NCI-H345 treated with DMSO at 0.1 percent for 48 hours (cell line): ENCODE measurements at regions not wholly inside any gene's neighbourhood (a gene's known extent, or its start where the extent isn't known, plus 50 kb on each side); places are given as distances from the start of the nearest gene placed in this dataset.

Experiments used
- DNase-seq: peaks from one replicate; lab custom pipeline; 2025; ENCODE audit not compliant: unreplicated experiment; lab: John Stamatoyannopoulos, UW

DNA sequence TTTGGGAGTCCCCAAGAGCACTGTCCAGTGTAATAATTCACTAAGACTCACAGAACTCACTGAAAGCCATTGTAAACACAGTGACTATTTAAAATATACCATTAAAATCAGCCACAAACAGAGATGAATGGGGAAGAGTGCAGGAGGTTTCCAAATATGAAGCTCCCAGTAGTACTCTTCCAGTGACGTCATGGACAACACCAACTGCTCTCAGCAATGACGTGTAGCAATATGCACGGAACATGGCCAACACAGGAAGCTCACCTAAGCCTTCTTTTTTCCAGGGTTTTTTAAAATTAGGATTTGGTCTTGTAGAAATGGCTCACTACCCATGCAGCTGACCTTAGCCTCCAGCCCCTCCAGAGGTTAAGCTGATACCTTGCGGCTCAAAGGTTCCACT is 1224.1 kb upstream of the CADM2 start:
- no peak for DNase-seq

GRCh38 chr3:83738202-83738601 is 1220.6 kb upstream of the CADM2 start:
- no peak for DNase-seq

GRCh38 chr3:83740504-83740903 is 1218.3 kb upstream of the CADM2 start:
- no peak for DNase-seq

DNA sequence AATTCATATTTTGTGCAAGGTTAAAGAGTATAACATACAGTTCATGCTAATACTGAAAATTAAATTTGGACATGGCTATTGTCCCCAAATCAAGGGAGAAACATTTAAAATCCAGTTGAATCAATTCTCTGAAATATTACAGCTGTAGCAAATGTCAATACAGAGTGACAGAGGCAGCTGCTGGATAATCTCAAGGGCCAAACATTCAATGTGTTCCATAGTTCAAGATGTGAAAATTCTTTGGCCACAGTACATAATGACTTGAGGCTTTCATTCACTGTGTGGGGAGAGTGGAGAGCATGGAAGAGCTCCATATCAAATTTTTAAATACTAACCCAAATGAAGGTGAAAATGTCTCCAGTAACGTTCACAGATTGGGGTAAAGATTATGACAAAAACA is 1192.8 kb upstream of the CADM2 start:
- DNase-seq = no peak

GRCh38 chr3:83769791-83770663 is 1188.8 kb upstream of the CADM2 start:
- no peak for DNase-seq

GRCh38 chr3:83770664-83771402 is 1188.0 kb upstream of the CADM2 start:
- DNase-seq = no peak

GRCh38 chr3:83802801-83803200 is 1156.0 kb upstream of the CADM2 start:
- no peak for DNase-seq

GRCh38 chr3:83807511-83807910 is 1151.3 kb upstream of the CADM2 start:
- no peak for DNase-seq

DNA sequence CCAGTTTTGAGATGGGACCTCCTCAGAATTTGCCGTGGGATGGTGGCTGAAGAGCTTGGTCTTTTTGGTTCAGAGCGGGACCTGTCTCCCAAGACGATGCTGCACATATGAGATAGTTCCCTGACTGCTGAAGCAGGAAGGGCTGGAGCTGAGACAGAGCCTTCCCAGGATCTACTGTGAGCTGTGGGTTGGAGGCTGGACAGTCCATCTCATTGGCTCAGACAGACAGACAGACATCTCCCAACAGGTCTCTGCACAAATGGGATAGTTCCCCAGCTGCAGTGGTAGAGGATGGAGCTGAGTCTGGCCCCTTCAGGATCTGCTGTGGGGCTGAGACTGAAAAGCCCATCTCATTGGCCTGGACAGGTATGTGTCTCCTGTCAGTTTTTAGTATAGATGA is 1145.6 kb upstream of the CADM2 start:
- DNase-seq = no peak

DNA sequence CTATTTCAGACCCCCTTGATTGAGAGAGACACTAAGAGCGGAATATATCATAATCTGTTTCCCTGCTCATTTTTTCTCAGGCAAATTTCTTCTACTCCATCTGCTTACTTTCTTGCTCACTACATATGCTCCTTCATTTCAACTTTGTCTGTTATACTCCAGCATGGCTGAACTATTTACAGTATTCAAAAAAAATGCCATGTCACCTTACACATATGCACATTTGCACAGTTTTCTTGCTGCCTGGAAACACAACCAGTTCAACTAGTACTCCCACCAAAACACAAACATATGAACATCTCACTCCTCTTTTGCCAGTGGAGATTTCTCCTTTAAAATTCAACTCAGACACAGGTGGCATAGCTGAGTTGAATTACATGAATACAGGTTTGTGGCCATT is 1142.1 kb upstream of the CADM2 start:
- no peak for DNase-seq

- no peak for DNase-seq
Measured at GRCh38 chr3:83821506-83821905, 1137.3 kb upstream of the CADM2 start.

DNA sequence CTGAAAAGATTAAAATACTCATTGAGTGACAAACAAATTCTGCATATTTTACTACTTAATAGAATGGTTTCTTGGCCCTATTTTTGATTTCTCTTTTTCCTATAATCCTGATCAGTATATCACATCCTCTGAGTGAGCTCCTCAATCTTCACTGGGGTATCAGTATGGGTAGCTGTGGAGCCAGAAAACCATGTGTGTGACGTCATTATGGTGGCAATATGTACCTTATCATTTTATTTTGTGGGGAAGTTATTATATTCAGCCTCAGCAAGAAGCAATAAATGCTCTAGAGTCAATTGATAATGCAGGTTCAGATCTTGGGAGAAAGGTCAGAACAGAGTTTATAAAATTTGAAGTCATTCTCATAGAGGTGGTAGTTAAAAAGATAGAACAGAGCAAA is 1135.7 kb upstream of the CADM2 start:
- no peak for DNase-seq

DNA sequence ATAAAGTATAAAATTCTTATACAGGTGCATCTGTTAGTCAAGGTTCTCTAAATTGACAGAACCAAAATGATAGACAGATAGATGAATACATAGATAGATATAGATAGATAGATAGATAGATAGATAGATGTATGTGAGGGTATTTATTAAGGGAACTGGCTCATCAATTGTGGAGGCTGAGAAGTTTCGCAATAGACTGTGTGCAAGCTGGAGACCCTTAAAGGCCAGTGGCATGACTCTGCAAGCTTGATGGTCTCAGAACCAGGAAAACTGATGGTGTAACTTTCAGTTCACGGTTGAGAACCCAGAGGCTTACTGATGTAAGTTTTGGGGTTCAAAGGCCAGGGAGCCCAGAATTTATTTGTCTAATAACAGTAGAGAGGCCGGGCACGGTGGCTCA is 1123.7 kb upstream of the CADM2 start:
- no peak for DNase-seq

DNA sequence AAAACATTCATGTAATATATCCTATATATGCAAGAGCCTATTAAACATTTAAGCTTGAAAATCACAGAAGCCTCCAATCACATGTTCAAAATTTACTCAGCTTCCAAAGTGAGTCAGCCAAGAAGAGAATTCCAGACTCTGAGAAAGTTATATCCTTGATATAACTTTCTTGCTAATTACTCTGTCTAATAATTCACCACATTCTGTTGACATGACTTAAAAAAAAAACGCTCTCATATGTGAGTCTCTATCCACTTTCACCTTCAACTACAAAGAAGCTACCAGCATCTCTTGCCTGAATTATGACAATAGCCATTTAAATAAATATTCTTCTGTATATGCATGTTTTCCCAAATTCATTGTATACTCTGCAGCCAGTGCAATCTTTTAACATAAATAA is 1116.3 kb upstream of the CADM2 start:
- DNase-seq = no peak

GRCh38 chr3:83843716-83844115 is 1115.1 kb upstream of the CADM2 start:
- no peak for DNase-seq

- no peak for DNase-seq
Measured at GRCh38 chr3:83849106-83849730, 1109.6 kb upstream of the CADM2 start.

DNA sequence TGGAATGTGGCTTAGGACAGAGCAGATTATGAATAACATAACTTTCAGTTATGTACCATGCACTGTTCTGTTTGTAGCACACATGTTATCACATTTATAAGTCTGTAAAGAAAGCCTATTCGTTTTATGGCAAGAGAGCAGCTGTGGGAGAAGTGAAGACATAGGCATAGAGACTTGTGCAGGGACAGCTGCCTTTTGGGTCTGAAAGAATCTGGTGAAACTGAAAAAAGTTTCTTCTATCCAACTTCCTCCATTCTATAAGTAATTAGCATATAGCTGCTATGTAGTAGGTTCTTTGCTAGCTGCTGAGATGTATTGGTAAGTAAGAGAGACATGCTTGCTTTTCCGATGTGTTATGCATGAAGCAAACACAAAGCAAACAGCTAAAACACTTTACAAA is 1095.4 kb upstream of the CADM2 start:
- DNase-seq = no peak

DNA sequence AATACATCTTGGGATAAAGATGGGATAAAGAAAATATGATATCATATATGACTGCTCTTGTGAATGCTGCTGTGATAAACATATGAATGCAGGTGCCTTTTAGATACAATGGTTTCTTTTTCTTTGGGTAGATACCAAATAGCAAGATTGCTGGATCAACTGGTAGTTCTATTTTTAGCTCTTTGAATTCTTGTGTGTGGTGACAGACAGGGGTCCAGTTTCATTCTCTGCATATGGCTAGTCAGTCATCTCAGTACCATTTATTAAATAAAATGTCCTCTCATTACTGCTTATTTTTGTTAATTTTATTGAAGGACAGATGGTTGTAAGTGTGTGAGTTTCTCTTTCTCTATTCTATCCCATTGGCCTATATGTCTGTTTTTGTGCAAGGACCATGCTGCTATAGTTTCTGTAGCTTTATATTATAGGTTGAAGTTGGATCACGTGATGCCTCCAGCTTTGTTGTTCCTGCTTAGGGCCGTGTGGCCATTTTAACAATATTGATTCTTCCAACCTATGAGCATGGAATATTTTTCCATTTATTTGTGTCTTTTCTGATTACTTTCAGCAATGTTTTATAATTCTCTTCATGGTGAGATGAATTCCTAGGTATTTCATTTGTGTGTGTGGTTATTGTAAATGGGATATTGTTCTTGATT is 1089.8 kb upstream of the CADM2 start:
- no peak for DNase-seq

DNA sequence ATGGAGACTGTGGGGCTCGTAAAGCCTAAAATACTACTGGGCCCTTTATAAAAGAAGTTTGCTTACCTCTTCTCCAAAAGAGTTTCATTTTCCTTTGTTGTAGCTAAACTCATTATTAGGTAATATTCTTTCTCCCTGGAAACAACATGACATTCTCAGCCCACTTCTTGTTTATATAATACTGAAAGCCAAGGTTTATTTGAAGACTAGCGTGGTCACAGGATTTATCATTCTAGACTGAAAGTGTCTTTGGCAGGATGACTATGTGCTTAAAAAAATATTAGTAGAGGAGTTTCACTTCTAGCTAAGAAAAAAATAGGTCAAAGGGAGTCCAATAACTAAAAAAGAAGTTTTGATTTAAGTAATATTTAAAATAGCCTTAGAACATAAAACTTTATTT is 1085.2 kb upstream of the CADM2 start:
- DNase-seq = no peak

DNA sequence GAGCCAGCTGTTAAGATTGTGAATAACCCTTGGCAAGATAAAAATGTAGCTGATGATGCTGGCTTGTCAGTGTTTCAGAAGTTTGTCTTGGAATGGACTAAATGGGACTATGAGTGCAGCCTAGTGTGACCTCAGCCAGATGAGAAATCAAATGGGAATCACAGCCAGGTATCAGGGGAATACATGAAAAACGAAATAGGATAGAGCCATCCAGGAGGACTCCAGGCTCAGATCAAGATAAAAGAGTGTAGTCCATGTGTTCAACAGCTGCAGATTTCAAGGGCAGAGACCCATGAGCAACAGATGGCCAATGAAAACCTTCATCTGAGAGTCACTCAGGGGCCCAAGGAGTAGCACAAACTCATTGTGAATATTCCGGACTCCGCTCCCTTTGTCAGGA is 1080.9 kb upstream of the CADM2 start:
- no peak for DNase-seq

DNA sequence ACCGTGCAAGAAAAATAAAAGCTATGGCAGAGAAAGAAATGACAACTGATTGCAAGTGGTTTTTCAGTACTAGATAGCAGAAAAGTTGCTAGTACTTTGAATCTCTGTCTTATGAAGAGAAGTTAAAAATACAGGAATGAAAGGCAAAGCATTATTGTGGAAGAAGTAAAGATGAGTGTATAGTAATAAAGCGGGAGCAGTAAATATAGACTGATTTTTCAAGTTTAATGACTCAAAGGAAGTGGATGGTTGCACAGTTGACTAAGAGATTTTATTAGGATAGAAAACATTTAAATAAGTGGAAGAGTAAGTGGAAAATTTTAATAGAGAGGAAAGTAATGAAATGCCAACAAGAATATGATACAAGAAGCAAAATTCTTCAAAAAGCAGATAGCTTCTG is 1076.1 kb upstream of the CADM2 start:
- no peak for DNase-seq
